ENCODE measurements at regions not wholly inside any gene's neighbourhood (a gene's known extent, or its start where the extent isn't known, plus 50 kb on each side); places are given as distances from the start of the nearest gene placed in this dataset.
A peak's percentile ranks its signal among the peaks of the same experiment; 100 is the strongest.

DNA sequence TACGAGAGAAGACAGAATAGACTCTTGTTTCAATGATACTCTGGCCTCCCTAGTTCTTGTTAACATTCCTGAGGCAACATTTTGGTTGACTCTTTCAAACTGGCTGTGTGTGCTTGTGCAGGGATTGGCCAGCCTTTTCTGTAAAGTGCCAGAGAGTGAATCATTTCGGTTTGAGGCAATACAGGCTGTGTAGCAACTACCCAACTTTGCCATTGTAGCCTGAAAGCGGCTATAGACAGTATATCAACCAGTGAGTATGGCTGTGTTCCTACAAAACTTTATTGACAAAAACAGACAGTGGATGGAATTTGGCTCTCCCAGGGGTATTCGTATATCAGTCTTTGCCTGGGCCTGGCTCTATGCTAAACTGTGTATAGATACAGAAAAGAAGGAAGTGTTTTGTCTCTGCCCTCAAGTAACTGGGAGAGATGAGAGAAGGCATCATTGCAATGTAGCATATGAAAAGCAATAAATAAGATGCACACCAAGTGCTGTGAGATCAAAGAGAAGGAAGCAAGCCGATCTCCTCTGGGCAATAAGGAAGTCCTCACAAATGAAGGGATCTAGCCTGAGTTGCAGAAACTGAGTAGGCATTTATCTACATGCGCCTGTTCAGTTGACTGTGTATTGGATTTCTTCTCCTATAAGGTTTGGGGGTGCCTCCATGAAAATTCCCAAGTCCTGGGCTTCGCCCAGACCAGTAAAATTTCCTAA, 568.0 kb upstream of the KLF4 start (continued):
- TF ChIP-seq, protein P1, sequence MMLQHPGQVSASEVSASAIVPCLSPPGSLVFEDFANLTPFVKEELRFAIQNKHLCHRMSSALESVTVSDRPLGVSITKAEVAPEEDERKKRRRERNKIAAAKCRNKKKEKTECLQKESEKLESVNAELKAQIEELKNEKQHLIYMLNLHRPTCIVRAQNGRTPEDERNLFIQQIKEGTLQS (IDR thresholded peaks at IDR 0.05): no peak
- TF ChIP-seq EGR1 (IDR thresholded peaks at IDR 0.05; ENCODE audit: low read depth) (0 out of 2 replicates have a peak, but pooled peaks have one; percentile 12), SIN3A (IDR thresholded peaks at IDR 0.05; ENCODE audit: low read depth) (no peak)

DNA sequence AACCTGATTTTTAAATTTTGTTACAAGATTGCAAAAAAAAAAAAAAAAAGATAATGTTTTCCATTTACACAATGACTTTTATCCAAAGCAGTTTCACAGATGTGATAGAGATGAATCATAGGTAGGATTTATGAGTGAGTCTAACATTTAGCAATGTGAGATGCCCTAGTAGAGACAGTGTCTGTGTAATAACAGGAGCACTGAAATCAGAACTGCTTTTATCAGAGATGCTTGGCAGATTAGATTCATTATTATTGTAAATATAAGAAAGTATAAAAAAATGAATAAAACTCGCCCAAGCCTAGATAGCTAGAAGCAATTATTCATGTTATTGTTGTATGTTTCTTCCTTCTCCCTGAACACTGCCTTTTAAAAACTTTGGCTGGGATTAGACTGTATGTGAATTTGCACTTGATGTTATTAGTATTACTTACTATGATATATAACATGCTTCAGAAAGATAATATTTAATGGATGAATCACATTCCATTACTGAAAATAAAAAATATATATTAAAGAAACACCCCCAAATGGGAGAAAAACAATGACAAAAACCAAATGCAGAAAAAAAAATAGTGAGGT, 567.3 kb upstream of the KLF4 start:
- peaks cover 39 to 87% of the 10 kb centered on the region in 2 experiments for H3K4me1 ChIP-seq (ENCODE audit: control insufficient read depth in 1 of 2, insufficient read depth in 2 of 2, low read length in 2 of 2)
- H2AFZ ChIP-seq (ENCODE audit: low read depth, low read length, poor library complexity, severe bottlenecking): peak overlapping the region; percentile 92
- no peaks in the 10 kb centered on the region for H3K9me2 ChIP-seq (ENCODE audit: insufficient read depth)
- H3K27me3 ChIP-seq (ENCODE audit: insufficient read depth, low read length): no peaks in the 10 kb centered on the region
- no peaks in the 10 kb centered on the region for H3K79me2 ChIP-seq (ENCODE audit: insufficient read depth, low read length)
- H3K27ac ChIP-seq (ENCODE audit: low read depth, low read length): peak overlapping the region; percentile 11; the same call in 1 of the 2 replicates
- BruUV-seq (replicated peaks): no TSS peak
- intact Hi-C loops (cut with micrococcal nuclease): loop anchor here (2.0 to 5.0 kb wide), 4 partner anchors 56 to 575 kb away; no protein-coding TSS in a partner anchor
- ATAC-seq: peak; percentile 39; the same call in 1 of the 2 replicates
- ChIA-PET RAD21 (ENCODE audit: low non-redundant PET in 1 of 2, low total read pairs in 2 of 2, uncharacterized antibody in 2 of 2, unreplicated experiment in 2 of 2) (no interaction called here), POLR2A (no interaction called here), CTCF (no interaction called here)
- H3K4me2 ChIP-seq (ENCODE audit: low read length): peak overlapping the region; percentile 57
- H3K4me3 ChIP-seq (replicated peaks in 1 of 2; ENCODE audit: low read depth in 1 of 2, low read length in 2 of 2): peak overlapping the region in 1 of 2 experiments; percentile 31; a peak in 1 of 4 replicates
- H3K9ac ChIP-seq (ENCODE audit: low read length): peak overlapping the region; percentile 31; the same call in 1 of the 2 replicates
- no peak for DNase-seq (ENCODE audit: low read depth, low spot score)
- no peaks in the 10 kb centered on the region for H3K9me3 ChIP-seq (ENCODE audit: control insufficient read depth in 1 of 2, insufficient read depth in 1 of 2, low read depth in 1 of 2, low read length in 2 of 2)
- H3K36me3 ChIP-seq (ENCODE audit: control insufficient read depth in 1 of 2, insufficient read depth in 2 of 2, low read length in 2 of 2): no peaks in the 10 kb centered on the region
- no peaks in the 10 kb centered on the region for H4K20me1 ChIP-seq (ENCODE audit: insufficient read depth)
- no peak for TF ChIP-seq EZH2phosphoT487 (IDR thresholded peaks at IDR 0.05; ENCODE audit: borderline replicate concordance)
- TF ChIP-seq, protein P1 (IDR thresholded peaks at IDR 0.05): no peak
- TF ChIP-seq EGR1 (IDR thresholded peaks at IDR 0.05; ENCODE audit: low read depth): no peak
- no peak for TF ChIP-seq POLR2A (IDR thresholded peaks at IDR 0.05; ENCODE audit: borderline replicate concordance, extremely low read depth, insufficient read depth, insufficient read length)
- peak; percentile 85 for TF ChIP-seq FOSL1 (IDR thresholded peaks at IDR 0.05; ENCODE audit: low read depth)
- no peak for TF ChIP-seq YY1 (IDR thresholded peaks at IDR 0.05; ENCODE audit: extremely low read depth, insufficient replicate concordance, low read depth, low read length)
- TF ChIP-seq, protein P2, sequence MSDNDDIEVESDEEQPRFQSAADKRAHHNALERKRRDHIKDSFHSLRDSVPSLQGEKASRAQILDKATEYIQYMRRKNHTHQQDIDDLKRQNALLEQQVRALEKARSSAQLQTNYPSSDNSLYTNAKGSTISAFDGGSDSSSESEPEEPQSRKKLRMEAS (IDR thresholded peaks at IDR 0.05): no peak
- TF ChIP-seq TCF7L2 (IDR thresholded peaks at IDR 0.05; ENCODE audit: borderline replicate concordance, extremely low read depth, insufficient read depth, insufficient read length): no peak
- TF ChIP-seq SIN3A (IDR thresholded peaks at IDR 0.05; ENCODE audit: low read depth): no peak
- TF ChIP-seq POLR2AphosphoS5 (IDR thresholded peaks at IDR 0.05; ENCODE audit: low read depth, low read length): no peak
- TF ChIP-seq, protein P3, sequence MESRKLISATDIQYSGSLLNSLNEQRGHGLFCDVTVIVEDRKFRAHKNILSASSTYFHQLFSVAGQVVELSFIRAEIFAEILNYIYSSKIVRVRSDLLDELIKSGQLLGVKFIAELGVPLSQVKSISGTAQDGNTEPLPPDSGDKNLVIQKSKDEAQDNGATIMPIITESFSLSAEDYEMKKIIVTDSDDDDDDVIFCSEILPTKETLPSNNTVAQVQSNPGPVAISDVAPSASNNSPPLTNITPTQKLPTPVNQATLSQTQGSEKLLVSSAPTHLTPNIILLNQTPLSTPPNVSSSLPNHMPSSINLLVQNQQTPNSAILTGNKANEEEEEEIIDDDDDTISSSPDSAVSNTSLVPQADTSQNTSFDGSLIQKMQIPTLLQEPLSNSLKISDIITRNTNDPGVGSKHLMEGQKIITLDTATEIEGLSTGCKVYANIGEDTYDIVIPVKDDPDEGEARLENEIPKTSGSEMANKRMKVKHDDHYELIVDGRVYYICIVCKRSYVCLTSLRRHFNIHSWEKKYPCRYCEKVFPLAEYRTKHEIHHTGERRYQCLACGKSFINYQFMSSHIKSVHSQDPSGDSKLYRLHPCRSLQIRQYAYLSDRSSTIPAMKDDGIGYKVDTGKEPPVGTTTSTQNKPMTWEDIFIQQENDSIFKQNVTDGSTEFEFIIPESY (IDR thresholded peaks at IDR 0.05; ENCODE audit: extremely low read depth, insufficient replicate concordance, low read length): no peak
- 0 out of 2 replicates have a peak, but pooled peaks have one; percentile 5 for TF ChIP-seq SRF (IDR thresholded peaks at IDR 0.05; ENCODE audit: low read depth)
- no peak for TF ChIP-seq ZFX (IDR thresholded peaks at IDR 0.05)
- 0 out of 2 replicates have a peak, but pooled peaks have one; percentile 8 for TF ChIP-seq CBX3 (IDR thresholded peaks at IDR 0.05; ENCODE audit: low read depth)
- no peak; the same call in 1 of the 2 replicates for TF ChIP-seq RAD21 (IDR thresholded peaks at IDR 0.05; ENCODE audit: low read depth)
- peak; percentile 74 for TF ChIP-seq JUND (IDR thresholded peaks at IDR 0.05)
- TF ChIP-seq, protein P4, sequence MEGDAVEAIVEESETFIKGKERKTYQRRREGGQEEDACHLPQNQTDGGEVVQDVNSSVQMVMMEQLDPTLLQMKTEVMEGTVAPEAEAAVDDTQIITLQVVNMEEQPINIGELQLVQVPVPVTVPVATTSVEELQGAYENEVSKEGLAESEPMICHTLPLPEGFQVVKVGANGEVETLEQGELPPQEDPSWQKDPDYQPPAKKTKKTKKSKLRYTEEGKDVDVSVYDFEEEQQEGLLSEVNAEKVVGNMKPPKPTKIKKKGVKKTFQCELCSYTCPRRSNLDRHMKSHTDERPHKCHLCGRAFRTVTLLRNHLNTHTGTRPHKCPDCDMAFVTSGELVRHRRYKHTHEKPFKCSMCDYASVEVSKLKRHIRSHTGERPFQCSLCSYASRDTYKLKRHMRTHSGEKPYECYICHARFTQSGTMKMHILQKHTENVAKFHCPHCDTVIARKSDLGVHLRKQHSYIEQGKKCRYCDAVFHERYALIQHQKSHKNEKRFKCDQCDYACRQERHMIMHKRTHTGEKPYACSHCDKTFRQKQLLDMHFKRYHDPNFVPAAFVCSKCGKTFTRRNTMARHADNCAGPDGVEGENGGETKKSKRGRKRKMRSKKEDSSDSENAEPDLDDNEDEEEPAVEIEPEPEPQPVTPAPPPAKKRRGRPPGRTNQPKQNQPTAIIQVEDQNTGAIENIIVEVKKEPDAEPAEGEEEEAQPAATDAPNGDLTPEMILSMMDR (IDR thresholded peaks at IDR 0.05 in 2 of 3, conservative IDR thresholded peaks at IDR 0.05 in 1 of 3; ENCODE audit: borderline replicate concordance in 1 of 3, insufficient read depth in 1 of 3, low read depth in 2 of 3, low read length in 2 of 3): no peak
- no peak for TF ChIP-seq ZNF274 (IDR thresholded peaks at IDR 0.05; ENCODE audit: low read depth, low read length)

Measured in HCT116 (cell line).